Activated B cell treated with CpG ODN at 0.5 μM for 24 hours (primary cell): ENCODE measurements at regions not wholly inside any gene's neighbourhood (a gene's known extent, or its start where the extent isn't known, plus 50 kb on each side); places are given as distances from the start of the nearest gene placed in this dataset.
"Not testable (repeated sequence)": the region's sequence is repeated elsewhere in the genome, so short reads cannot be mapped to it uniquely, and the experiment has no call there.

Experiments used
- ATAC-seq: fragments of 200-7000 bp; cut with Tn5 transposase; one replicate; pipeline ENCODE4 v1.10.0; 2021; ENCODE audit warnings: low read depth, mild to moderate bottlenecking, moderate library complexity
- CTCF ChIA-PET: fragments of 350-600 bp; sonication (Branson Sonifier 250); formaldehyde crosslinking; loops from one replicate; lab custom pipeline; 2021; ENCODE audit warnings: antibody characterized with exemption; lab: Charles Lee
- POLR2A ChIA-PET: fragments of 350-600 bp; sonication (Branson Sonifier 250); formaldehyde crosslinking; loops from one replicate; lab custom pipeline; 2021; ENCODE audit warnings: antibody characterized with exemption; lab: Charles Lee
- DNase-seq: peaks from one replicate; pipeline ENCODE4 v3.0.0; 2022
- H3K27ac Mint-ChIP-seq: one replicate; pipeline ENCODE4 v1.8.0; 2020; ENCODE audit warnings: mixed read lengths
- H3K27me3 Mint-ChIP-seq: one replicate; pipeline ENCODE4 v1.8.0; 2021; ENCODE audit warnings: mixed read lengths
- H3K36me3 Mint-ChIP-seq: one replicate; pipeline ENCODE4 v1.8.0; 2021; ENCODE audit warnings: low read depth, mixed read lengths
- H3K4me1 Mint-ChIP-seq: one replicate; pipeline ENCODE4 v1.8.0; 2021; ENCODE audit warnings: mixed read lengths
- H3K4me3 Mint-ChIP-seq: one replicate; pipeline ENCODE4 v1.8.0; 2020; ENCODE audit warnings: mild to moderate bottlenecking, mixed read lengths
- H3K9me3 Mint-ChIP-seq: one replicate; pipeline ENCODE4 v1.8.0; 2020; ENCODE audit warnings: mixed read lengths
- CTCF ChIP-seq: fragments of 200-600 bp; IDR thresholded peaks from one replicate; pipeline ENCODE4 v1.8.0; 2022; ENCODE audit warnings: antibody characterized with exemption, mild to moderate bottlenecking
- intact Hi-C: fragments of 100-400 bp; cut with micrococcal nuclease; formaldehyde crosslinking; loops from one replicate; pipeline ENCODE4 v1.15.1; 2024

- ChIA-PET CTCF (no interaction called here), POLR2A (no interaction called here)
- Mint-ChIP-seq H3K9me3 (no peaks in the 10 kb centered on the region), H3K27me3 (no peaks in the 10 kb centered on the region), H3K4me3 (no peak overlapping the region), H3K36me3 (no peaks in the 10 kb centered on the region), H3K27ac (no peak overlapping the region), H3K4me1 (no peaks in the 10 kb centered on the region)
- TF ChIP-seq CTCF: no peak
- DNase-seq (no peak), ATAC-seq (no peak)
- intact Hi-C loops: no loop called here
Observed at GRCh38 chr2:150255528-150255927, 231.9 kb downstream of the RND3 start.

DNA sequence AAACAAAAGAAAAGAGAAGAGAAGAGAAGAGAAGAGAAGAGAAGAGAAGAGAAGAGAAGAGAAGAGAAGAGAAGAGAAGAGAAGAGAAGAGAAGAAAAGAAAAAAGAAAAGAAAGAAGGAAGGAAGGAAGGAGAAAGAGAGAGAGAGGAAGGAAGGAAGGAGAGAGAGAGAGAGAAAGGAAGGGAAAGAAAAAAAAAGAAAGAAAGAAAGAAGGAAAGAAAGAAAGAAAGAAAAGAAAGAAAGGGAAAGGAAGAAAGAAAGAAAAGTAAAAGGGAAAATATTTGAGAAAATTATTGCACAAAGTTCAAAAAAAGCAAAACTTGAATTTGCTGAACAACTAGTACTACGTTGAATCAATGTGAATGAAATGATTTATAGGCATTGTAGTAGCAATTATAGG is 237.7 kb downstream of the RND3 start:
- CTCF ChIA-PET, ATAC-seq, H3K27me3 Mint-ChIP-seq, POLR2A ChIA-PET, DNase-seq, H3K4me3 Mint-ChIP-seq, H3K36me3 Mint-ChIP-seq, H3K27ac Mint-ChIP-seq, intact Hi-C loops, H3K4me1 Mint-ChIP-seq, H3K9me3 Mint-ChIP-seq: not testable (repeated sequence)

DNA sequence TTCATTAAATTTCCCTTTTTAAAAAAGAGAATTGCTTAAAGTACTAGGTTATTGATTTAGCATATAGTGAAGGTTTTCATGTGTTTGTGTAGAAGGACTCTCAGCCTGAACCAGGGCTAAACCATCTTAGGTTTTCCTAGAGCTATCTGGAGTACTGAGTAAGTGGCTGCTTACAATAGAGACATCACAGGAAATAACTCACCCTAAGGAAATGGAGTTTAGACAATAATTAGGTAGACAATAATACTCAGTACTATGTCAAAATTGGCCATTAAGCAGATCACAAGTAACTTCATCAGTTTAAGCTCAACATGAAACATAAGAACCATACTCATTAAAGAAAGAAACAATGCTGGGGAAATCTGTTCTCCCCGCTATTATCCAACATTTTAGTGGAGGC is 240.0 kb downstream of the RND3 start:
- intact Hi-C loops: no loop called here
- DNase-seq (no peak), ATAC-seq (no peak)
- CTCF ChIA-PET: no interaction called here
- H3K27me3 Mint-ChIP-seq: no peaks in the 10 kb centered on the region
- H3K27ac Mint-ChIP-seq: no peak overlapping the region
- no peaks in the 10 kb centered on the region for H3K9me3 Mint-ChIP-seq
- H3K36me3 Mint-ChIP-seq: no peaks in the 10 kb centered on the region
- TF ChIP-seq CTCF: no peak
- H3K4me1 Mint-ChIP-seq: no peaks in the 10 kb centered on the region
- POLR2A ChIA-PET: no interaction called here
- no peak overlapping the region for H3K4me3 Mint-ChIP-seq

GRCh38 chr2:150234787-150235446 is 252.6 kb downstream of the RND3 start:
- CTCF ChIA-PET: no interaction called here
- TF ChIP-seq CTCF: no peak
- intact Hi-C loops: no loop called here
- Mint-ChIP-seq H3K9me3 (peaks cover 9% of the 10 kb centered on the region), H3K27ac (no peak overlapping the region), H3K36me3 (no peaks in the 10 kb centered on the region), H3K27me3 (no peaks in the 10 kb centered on the region), H3K4me3 (no peak overlapping the region), H3K4me1 (no peaks in the 10 kb centered on the region)
- POLR2A ChIA-PET: no interaction called here
- DNase-seq (no peak), ATAC-seq (no peak)

DNA sequence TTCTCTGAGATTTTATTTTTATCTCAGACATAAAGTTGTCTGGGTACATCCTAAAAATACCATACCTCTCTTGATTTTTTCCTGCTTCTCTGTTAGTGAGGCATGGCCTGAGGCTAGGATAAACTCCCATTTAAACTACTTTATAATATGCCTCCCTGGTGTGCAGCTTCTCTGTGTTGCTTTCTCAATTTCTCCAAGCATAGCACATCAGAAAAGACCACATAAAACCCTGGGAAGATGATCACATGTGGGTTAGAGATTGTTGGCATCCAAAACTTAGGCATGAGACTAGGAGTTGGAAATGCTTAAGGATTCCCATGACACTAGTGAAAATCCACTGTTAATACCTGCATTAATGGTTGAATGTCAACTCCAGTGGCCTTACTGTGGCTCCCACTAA is 254.6 kb downstream of the RND3 start:
- DNase-seq (no peak), ATAC-seq (no peak)
- Mint-ChIP-seq H3K27me3 (no peaks in the 10 kb centered on the region), H3K9me3 (peaks cover 6% of the 10 kb centered on the region), H3K4me1 (no peaks in the 10 kb centered on the region), H3K4me3 (no peak overlapping the region), H3K27ac (no peak overlapping the region), H3K36me3 (no peaks in the 10 kb centered on the region)
- intact Hi-C loops: no loop called here
- ChIA-PET POLR2A (no interaction called here), CTCF (no interaction called here)
- no peak for TF ChIP-seq CTCF

DNA sequence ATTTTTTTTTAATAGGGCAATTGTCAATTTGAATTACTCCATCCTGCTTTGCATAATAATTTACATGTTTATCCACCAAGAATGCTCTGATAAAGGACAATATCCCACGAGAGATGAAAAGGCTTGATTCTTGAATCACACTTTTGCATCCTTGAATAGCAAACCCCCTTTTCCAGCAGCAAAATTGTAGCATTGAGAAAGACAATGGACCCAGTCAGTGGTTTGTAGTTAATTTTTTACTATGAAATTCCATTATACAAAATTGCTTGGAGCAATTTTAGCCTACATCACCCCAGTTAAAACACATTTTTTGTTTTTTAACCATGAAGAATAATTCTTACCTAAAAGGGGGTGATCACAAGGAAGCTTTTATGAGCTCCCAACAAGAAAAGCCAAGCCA is 255.1 kb downstream of the RND3 start:
- intact Hi-C loops: no loop called here
- H3K36me3 Mint-ChIP-seq: no peaks in the 10 kb centered on the region
- ATAC-seq: no peak
- H3K4me3 Mint-ChIP-seq: no peak overlapping the region
- no peaks in the 10 kb centered on the region for H3K27me3 Mint-ChIP-seq
- no peaks in the 10 kb centered on the region for H3K4me1 Mint-ChIP-seq
- ChIA-PET CTCF (no interaction called here), POLR2A (no interaction called here)
- DNase-seq: no peak
- H3K9me3 Mint-ChIP-seq: peaks cover 6% of the 10 kb centered on the region
- TF ChIP-seq CTCF: no peak
- H3K27ac Mint-ChIP-seq: no peak overlapping the region
